OCI-LY7 (cell line): ENCODE measurements at regions not wholly inside any gene's neighbourhood (a gene's known extent, or its start where the extent isn't known, plus 50 kb on each side); places are given as distances from the start of the nearest gene placed in this dataset.

Experiments used
- CTCF ChIP-seq: fragments of 200-600 bp; sonication (generic); conservative IDR thresholded peaks from 2 replicates; pipeline ENCODE4 v1.5.1; 2014; ENCODE audit warnings: mild to moderate bottlenecking, antibody characterized with exemption, low read length, moderate library complexity, mixed read lengths
- EZH2phosphoT487 ChIP-seq: fragments of 200-600 bp; sonication (generic); IDR thresholded peaks from 2 replicates; pipeline ENCODE4 v1.6.1; 2018; ENCODE audit warnings: low read depth, borderline replicate concordance, mild to moderate bottlenecking, mixed run types, antibody characterized with exemption, low read length, moderate library complexity, mixed read lengths

GRCh38 chr13:69109891-69110525 is 997.6 kb upstream of the ATXN8OS start:
- TF ChIP-seq CTCF, result no peak
- TF ChIP-seq EZH2phosphoT487, result no peak
